ENCODE measurements at regions not wholly inside any gene's neighbourhood (a gene's known extent, or its start where the extent isn't known, plus 50 kb on each side); places are given as distances from the start of the nearest gene placed in this dataset.

GRCh38 chr7:437329-438251 lies 82.1 kb downstream of the PDGFA start:
- WGBS: 87% methylated on average over 43 of the region's 43 CpGs
- no peak for TF ChIP-seq POLR2A (IDR thresholded peaks at IDR 0.05)
- TF ChIP-seq POLR2AphosphoS5 (IDR thresholded peaks at IDR 0.05): no peak
- TF ChIP-seq CTCF (IDR thresholded peaks at IDR 0.05): no peak

GRCh38 chr7:438361-438760 lies 81.3 kb downstream of the PDGFA start:
- intact Hi-C loops (cut with DNase I): no loop called here
- 88% methylated on average over 7 of the region's 7 CpGs for WGBS

More at GRCh38 chr7:437329-438251, 82.1 kb downstream of the PDGFA start:
- Histone ChIP-seq H3K9me3 (no peaks in the 10 kb centered on the region), H3K4me3 (no peak overlapping the region), H3K27me3 (replicated peaks; ENCODE audit: insufficient read depth) (no peaks in the 10 kb centered on the region), H3K36me3 (no peaks in the 10 kb centered on the region), H3K4me1 (replicated peaks) (peaks cover 8% of the 10 kb centered on the region), H3K27ac (no peak overlapping the region)
- DNase-seq (ENCODE audit: low spot score): no peak
- intact Hi-C loops (cut with DNase I): no loop called here

GRCh38 chr7:438916-439315 lies 80.7 kb downstream of the PDGFA start:
- 94% methylated on average over 12 of the region's 14 CpGs for WGBS
- Histone ChIP-seq H3K9me3 (no peaks in the 10 kb centered on the region), H3K27ac (no peak overlapping the region), H3K4me3 (no peak overlapping the region), H3K4me1 (replicated peaks) (peaks cover 8% of the 10 kb centered on the region), H3K36me3 (no peaks in the 10 kb centered on the region), H3K27me3 (replicated peaks; ENCODE audit: insufficient read depth) (no peaks in the 10 kb centered on the region)
- DNase-seq (ENCODE audit: low spot score): no peak
- no peak for TF ChIP-seq POLR2A (IDR thresholded peaks at IDR 0.05)
- no peak for TF ChIP-seq CTCF (IDR thresholded peaks at IDR 0.05)
- TF ChIP-seq POLR2AphosphoS5 (IDR thresholded peaks at IDR 0.05): no peak
- intact Hi-C loops (cut with DNase I): no loop called here

More at GRCh38 chr7:438361-438760, 81.3 kb downstream of the PDGFA start:
- H3K27me3 ChIP-seq (replicated peaks; ENCODE audit: insufficient read depth): no peaks in the 10 kb centered on the region
- H3K9me3 ChIP-seq: no peaks in the 10 kb centered on the region
- H3K27ac ChIP-seq: no peak overlapping the region
- no peak for TF ChIP-seq POLR2AphosphoS5 (IDR thresholded peaks at IDR 0.05)
- no peak overlapping the region for H3K4me3 ChIP-seq
- no peaks in the 10 kb centered on the region for H3K36me3 ChIP-seq
- no peak for DNase-seq (ENCODE audit: low spot score)
- H3K4me1 ChIP-seq (replicated peaks): peaks cover 8% of the 10 kb centered on the region

GRCh38 chr7:440059-440749 lies 79.4 kb downstream of the PDGFA start:
- 85% methylated on average over 10 of the region's 10 CpGs for WGBS
- Histone ChIP-seq H3K27me3 (replicated peaks; ENCODE audit: insufficient read depth) (no peaks in the 10 kb centered on the region), H3K4me3 (no peak overlapping the region), H3K9me3 (no peaks in the 10 kb centered on the region), H3K27ac (no peak overlapping the region), H3K36me3 (no peaks in the 10 kb centered on the region), H3K4me1 (replicated peaks) (peaks cover 3% of the 10 kb centered on the region)
- TF ChIP-seq POLR2A (IDR thresholded peaks at IDR 0.05) (no peak), CTCF (IDR thresholded peaks at IDR 0.05) (no peak), POLR2AphosphoS5 (IDR thresholded peaks at IDR 0.05) (no peak)
- DNase-seq (ENCODE audit: low spot score): no peak
- intact Hi-C loops (cut with DNase I): no loop called here

- no peaks in the 10 kb centered on the region for H3K27me3 ChIP-seq (replicated peaks; ENCODE audit: insufficient read depth)
- intact Hi-C loops (cut with DNase I): no loop called here
- no peak for DNase-seq (ENCODE audit: low spot score)
- H3K4me1 ChIP-seq (replicated peaks): no peaks in the 10 kb centered on the region
- TF ChIP-seq POLR2A (IDR thresholded peaks at IDR 0.05) (no peak), POLR2AphosphoS5 (IDR thresholded peaks at IDR 0.05) (no peak), CTCF (IDR thresholded peaks at IDR 0.05) (no peak)
- H3K4me3 ChIP-seq: no peak overlapping the region
- 86% methylated on average over 14 of the region's 14 CpGs for WGBS
- no peak overlapping the region for H3K27ac ChIP-seq
- no peaks in the 10 kb centered on the region for H3K9me3 ChIP-seq
- H3K36me3 ChIP-seq: no peaks in the 10 kb centered on the region
Observed at GRCh38 chr7:441684-442421, 77.8 kb downstream of the PDGFA start.

All from prostate gland (tissue), 2 donors.